ENCODE measurements at regions not wholly inside any gene's neighbourhood (a gene's known extent, or its start where the extent isn't known, plus 50 kb on each side); places are given as distances from the start of the nearest gene placed in this dataset.

- peak; percentile 91 for DNase-seq (ENCODE audit: low spot score)
Observed at GRCh38 chr3:159765030-159765859, 223.4 kb upstream of the IL12A start.

DNA sequence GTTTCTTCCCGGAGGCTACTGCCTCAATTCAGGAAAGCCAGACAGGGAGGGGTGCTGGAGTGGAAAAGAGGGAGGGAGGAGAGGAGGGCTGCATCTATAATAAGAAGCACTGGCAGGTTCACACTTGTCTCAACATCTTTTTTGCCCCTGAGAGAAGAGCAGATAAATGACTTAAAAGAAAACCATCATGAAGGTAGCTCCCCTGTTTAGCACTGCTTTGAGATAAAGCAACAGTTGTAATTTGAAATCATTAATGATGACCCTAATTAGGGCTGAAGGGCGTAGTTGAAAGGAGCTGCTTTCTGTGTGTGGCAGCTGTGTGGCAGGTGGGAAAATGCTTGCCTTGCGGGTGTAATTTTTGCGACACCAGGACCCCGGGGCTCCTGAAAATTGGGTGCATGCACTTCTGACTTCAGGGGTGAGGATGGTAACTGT, 222.8 kb upstream of the IL12A start:
- DNase-seq (ENCODE audit: low spot score) = no peak

DNA sequence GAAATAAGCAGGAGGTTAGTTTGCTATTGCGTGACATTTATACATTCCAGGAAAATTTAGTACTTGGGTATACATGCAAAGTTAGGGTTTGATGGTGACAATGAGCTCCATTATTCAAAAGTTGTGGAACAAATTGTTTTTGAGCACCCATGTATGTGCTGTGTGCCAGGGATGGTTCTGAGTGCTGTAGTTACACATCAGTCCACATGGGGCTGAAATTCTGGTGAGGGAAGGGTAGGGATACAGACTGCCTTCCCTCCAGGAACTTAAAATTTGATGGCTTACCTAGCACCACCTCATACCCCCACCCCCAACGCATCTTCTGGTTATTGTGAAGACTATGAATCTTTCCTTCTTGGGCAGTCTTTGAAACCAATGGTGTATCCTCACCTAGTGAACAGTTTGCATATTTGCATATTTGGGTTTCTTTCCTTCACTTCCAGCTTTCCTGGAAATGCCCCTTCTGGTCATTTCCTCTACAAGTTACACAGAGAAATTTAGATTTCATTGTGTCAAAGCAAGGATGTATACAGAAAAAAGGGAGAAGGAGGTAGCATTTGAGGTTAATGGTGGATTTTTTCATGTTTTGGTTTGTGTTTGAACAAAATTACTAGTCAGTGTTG, 222.0 kb upstream of the IL12A start:
- DNase-seq (ENCODE audit: low spot score) = peak; percentile 51

DNA sequence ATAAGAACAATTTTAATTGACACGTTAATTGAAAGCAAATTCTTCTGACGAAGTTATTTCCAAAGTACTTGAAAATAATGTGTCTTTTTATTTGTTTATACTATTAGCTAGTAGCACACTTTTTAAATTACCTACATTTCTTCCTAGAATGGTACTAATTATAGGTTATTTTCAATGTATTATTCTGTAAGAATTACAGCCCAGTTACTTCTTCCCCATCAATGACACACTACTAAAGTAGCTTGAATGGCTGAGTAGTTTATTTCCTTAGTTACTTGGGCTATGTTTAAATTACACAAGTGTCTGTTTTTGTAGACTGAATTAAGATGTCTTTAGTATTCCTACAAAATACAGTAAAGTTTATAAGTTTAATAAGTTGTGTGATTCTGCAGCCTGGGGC, 217.6 kb upstream of the IL12A start:
- DNase-seq (ENCODE audit: low spot score) = no peak

DNA sequence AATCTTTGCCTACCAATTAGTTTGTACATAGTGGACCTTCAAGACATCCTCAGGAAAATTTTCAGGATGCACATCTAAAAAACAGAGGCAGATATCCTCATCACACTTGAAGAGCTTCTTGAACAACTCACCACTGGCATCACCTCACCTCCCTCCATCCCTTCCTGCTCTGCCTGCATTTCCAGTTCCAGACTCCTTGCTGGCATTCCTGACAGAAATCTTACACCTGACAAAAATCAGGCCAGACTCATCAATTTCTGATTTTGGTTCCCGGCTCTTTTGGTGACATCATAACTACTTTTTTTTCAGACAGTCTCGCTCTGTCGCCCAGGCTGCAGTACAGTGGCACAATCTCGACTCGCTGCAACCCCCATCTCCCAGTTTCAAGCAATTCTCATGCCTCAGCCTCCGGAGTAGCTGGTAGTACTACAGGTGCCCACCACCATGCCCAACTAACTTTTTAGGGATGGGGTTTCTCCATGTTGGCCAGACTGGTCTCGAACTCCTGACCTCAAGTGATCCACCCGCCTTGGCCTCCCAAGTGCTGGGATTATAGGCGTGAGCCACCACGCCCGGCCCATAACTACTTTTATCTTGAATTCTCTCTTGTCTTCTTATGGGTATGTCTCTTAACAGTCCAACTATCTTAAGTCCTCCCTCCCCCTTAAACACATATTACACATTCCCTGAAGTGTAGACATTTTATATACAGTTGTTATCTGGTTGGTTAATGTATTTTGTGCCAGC, 216.6 kb upstream of the IL12A start:
- DNase-seq (ENCODE audit: low spot score) = no peak

DNA sequence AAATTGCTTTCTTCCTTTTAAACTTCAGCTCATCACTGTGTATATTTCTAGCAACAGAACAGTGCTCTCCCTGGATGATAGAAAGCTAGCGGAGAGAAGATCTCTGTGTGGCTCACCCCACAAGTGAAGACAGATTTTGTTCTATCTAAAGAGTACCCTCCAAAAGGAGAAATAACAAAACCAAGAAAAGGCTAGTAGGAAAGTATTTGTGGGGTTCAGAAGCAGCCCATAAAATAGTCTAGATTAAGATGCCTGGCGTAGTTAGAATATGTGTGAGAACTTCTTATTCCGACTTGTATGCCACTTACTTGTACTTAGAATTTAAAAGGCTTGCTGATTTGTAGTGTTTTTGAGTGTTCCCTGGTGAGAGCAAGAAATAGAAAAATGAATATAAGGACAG, 214.9 kb upstream of the IL12A start:
- no peak for DNase-seq (ENCODE audit: low spot score)

DNA sequence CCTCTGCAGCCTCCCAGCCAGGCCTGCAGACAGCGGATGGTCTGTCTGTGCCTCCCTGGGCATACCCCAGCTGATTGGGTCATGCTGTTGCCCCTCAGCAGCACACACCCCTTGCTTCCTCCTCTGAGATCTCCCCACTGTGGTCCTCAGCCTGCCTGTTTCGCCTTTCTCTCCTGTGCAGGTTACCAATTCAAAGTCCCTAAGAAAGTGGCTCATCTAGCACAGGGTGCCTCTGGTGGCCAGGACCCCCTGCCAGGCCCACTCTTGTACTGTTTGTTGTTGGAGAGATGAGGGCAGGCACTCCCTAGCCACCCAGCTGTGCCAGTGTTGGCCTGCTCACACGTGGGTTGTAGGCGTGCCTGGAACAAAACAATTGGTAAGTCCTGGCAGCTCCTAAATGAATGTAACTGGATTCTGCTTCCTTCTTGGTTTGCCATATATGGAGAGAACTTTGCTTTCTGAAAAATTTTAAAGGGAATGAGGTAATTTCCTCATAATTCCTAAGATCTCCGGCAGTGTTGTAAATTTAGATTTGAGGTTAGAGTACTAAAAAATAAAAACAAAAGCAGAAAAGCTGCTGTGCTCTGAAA, 213.2 kb upstream of the IL12A start:
- DNase-seq (ENCODE audit: low spot score) = peak; percentile 45

- no peak for DNase-seq (ENCODE audit: low spot score)
Observed at GRCh38 chr3:159776779-159777178, 211.9 kb upstream of the IL12A start.

DNA sequence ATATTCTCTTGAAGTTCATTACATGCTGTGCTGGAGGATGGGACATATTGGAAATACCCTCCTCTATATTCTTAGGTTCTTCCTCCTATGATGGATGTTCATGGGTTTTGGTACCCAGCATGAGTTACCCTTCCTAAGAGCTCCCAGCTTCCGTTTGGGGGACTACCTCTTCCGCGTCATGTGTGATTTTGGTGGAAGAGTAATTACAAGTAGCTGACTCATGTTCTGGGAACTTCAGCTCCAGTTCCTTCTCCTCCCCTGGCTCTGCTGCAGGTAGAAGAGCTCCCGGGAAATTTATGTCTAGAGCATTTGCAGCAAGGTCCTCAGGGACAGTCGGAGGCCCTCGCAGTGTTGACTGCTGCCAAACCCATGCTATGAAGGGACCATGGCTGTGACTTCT, 208.8 kb upstream of the IL12A start:
- no peak for DNase-seq (ENCODE audit: low spot score)

DNA sequence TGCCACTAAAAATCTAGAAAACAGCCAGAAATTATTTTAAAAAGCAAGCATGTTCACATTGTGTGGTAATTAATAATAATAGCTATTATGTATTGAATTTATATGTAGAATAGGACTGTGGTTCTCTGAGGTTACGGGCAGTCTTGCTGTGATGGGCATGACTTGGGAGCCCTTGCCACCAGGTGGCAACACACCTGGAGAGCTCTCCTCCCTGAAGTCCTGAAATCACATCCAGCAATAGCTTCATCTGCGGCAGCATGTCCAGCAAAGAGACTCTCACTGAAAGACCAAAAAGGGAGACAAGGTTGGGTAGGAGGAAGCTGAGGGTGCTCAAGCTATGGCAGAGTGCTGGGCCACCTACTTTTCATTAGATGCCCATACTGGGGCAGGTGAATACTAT, 206.8 kb upstream of the IL12A start:
- DNase-seq (ENCODE audit: low spot score) = no peak

DNA sequence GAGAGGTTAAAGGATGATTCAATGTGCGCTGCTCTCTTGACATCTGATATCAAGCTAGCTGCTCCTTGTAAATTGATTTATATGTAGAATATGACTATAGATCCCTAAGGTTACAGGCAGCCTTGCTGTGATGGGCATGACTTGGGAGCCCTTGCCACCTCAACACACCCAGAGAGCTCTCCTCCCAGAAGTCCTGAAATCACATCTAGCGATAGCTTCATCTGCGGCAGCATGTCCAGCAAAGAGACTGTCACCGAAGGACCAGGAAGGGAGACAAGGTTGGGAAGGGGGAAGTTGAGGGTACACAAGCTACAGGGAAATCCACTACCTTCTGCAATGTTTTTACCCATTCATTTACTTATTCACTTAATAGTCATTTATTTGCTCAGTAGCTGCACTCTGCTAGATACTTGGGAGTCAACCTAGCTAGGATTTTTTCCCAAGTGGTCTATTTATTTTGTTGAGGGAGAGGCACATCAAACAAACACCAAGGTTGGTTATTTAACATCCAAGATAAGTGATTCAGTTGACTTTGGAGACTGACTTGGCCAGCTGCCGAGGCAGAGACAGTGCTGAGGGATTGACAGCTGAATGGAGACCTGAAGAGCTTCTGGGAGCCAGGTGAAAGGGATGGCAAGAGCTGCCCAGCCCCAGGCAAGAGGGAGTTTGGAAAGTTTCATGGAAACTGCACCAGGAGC, 205.8 kb upstream of the IL12A start:
- DNase-seq (ENCODE audit: low spot score) = no peak

DNA sequence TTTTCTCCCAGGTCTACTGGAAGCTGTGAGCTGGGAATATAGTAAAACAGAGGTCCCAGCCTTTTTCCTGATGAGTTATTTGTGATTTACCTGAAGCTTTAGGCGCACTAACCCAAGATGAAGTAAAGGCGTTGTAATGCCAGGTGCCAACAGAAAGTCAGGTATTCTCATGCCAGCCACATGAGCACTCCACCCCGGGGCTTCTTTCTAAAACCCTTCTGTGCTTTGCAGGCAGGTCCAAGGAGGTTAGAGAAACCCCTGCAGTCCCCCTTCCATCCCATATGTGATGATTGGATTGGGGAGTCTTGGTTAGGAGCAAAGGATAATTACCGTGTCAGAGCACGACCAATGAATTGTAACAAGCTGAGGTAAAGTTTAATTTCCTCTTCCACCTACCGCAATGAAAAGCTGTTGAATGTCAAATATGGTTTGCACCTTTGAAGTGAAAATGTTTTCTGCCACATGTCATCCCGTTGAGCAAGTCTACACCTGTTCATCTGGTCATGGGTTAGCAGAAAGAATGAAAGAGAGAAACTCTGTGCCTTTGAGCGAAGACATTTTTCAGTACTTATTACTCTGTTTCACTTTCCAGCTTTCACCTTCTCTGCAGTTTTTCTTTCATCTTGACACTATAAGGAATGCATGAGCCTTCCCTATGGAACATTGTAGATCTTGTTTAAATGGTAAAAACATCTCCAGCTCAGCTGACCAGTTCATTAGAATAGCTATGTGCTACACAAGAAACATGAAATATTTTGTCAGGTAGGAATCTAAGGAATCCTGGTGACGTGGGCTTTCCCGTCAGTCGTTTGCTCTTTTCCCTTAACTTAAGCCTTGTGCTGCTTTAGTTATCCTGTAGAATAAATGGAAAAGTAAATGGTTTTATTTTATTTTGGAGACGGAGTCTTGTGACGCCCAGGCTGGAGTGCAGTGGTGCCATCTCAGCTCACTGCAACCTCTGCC, 204.6 kb upstream of the IL12A start:
- no peak for DNase-seq (ENCODE audit: low spot score)

- no peak for DNase-seq (ENCODE audit: low spot score)
Observed at GRCh38 chr3:159785273-159785708, 203.3 kb upstream of the IL12A start.

DNA sequence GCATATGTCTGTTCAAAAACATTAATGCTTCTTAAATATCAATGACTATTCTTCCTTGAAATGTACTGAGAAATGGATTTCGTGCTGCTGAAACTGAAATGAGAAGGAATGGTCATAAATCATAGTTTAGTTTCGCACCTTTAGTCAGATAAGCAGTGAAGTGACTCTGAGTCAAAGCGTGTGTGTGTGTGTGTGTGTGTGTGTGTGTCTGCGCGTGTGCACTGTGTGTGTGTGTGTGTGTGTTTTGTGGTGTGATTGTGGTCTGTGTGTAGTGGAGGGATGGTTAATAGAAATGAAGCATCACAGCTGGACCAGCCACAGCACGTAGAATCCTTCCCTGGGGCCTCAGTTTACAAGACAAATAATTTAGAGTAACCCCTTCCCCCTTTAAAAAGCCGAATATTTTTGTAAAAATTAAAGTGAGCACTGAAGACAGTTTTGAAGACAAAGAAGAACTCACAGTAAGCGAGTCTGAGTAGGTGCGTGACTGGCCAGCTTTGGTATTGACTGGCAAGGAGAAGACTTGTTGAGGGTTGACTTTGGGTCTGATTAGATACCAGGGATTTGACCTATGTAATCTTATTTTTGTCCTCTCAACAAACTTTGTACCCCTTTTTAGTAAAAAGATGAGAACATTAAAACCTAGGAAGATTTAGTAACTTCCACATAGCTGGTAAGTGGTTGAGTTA, 202.0 kb upstream of the IL12A start:
- DNase-seq (ENCODE audit: low spot score) = no peak

GRCh38 chr3:159787178-159787574, 201.5 kb upstream of the IL12A start:
- DNase-seq (ENCODE audit: low spot score) = peak; percentile 47

GRCh38 chr3:159787794-159788205, 200.8 kb upstream of the IL12A start:
- DNase-seq (ENCODE audit: low spot score) = no peak

- no peak for DNase-seq (ENCODE audit: low spot score)
Observed at GRCh38 chr3:159788291-159788690, 200.3 kb upstream of the IL12A start.

- DNase-seq (ENCODE audit: low spot score) = no peak
Observed at GRCh38 chr3:159789017-159789416, 199.6 kb upstream of the IL12A start.

GRCh38 chr3:159789742-159790635, 198.6 kb upstream of the IL12A start:
- DNase-seq (ENCODE audit: low spot score) = no peak
